ENCODE measurements at regions not wholly inside any gene's neighbourhood (a gene's known extent, or its start where the extent isn't known, plus 50 kb on each side); places are given as distances from the start of the nearest gene placed in this dataset.

DNA sequence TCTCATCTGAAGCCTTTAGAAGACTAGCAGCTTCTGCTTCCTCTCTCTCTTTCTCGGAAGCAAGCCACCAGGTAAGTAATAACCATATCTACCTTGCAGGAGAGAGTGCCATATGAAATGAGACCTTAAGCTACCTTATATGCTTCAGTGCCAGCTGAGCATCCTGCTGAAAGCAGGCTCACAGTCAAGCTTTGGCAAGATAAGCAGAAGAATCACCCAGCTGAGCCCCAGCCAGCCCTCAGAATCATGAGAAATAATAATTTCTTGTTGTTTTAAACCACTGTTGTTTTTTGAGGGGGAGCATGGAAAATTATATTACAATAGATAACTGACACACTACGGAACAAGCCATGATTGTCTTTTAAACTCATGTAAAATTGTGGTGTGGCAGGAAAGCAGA is 514.4 kb downstream of the MBD2 start:
- H3K18ac ChIP-seq (ENCODE audit: insufficient read length, low read depth, low read length): no peak overlapping the region
- no peak overlapping the region for H3K23ac ChIP-seq (ENCODE audit: insufficient read length, low read depth, low read length)
- H3K27me3 ChIP-seq (ENCODE audit: insufficient read depth, low read length): no peaks in the 10 kb centered on the region
- no peak overlapping the region for H4K5ac ChIP-seq (ENCODE audit: insufficient read length, low read depth, low read length)
- no peak overlapping the region for H2BK15ac ChIP-seq (ENCODE audit: low read depth, low read length)
- H3K14ac ChIP-seq (ENCODE audit: insufficient read depth, low read length): no peak overlapping the region
- H4K91ac ChIP-seq (ENCODE audit: insufficient read length, low read depth, low read length): no peak overlapping the region
- no peak overlapping the region for H3K4me2 ChIP-seq (ENCODE audit: insufficient read depth, insufficient read length, low read length)
- no peaks in the 10 kb centered on the region for H3K79me2 ChIP-seq (ENCODE audit: insufficient read depth, low read length)
- H2BK5ac ChIP-seq (ENCODE audit: insufficient read length, low read length): no peak overlapping the region
- no peaks in the 10 kb centered on the region for H3K4me1 ChIP-seq (ENCODE audit: insufficient read depth, low read length)
- no peak overlapping the region for H4K8ac ChIP-seq (replicated peaks; ENCODE audit: insufficient read length, low read depth, low read length)
- no peak for DNase-seq
- no peak overlapping the region for H3K4ac ChIP-seq (ENCODE audit: low read depth, low read length)
- no peak overlapping the region for H3K9ac ChIP-seq (ENCODE audit: extremely low read depth, insufficient read length, low read length)
- no peak overlapping the region for H3K27ac Mint-ChIP-seq
- TF ChIP-seq, protein P1, sequence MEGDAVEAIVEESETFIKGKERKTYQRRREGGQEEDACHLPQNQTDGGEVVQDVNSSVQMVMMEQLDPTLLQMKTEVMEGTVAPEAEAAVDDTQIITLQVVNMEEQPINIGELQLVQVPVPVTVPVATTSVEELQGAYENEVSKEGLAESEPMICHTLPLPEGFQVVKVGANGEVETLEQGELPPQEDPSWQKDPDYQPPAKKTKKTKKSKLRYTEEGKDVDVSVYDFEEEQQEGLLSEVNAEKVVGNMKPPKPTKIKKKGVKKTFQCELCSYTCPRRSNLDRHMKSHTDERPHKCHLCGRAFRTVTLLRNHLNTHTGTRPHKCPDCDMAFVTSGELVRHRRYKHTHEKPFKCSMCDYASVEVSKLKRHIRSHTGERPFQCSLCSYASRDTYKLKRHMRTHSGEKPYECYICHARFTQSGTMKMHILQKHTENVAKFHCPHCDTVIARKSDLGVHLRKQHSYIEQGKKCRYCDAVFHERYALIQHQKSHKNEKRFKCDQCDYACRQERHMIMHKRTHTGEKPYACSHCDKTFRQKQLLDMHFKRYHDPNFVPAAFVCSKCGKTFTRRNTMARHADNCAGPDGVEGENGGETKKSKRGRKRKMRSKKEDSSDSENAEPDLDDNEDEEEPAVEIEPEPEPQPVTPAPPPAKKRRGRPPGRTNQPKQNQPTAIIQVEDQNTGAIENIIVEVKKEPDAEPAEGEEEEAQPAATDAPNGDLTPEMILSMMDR (conservative IDR thresholded peaks at IDR 0.05): no peak
- peaks cover 0 to 7% of the 10 kb centered on the region in 2 experiments; a peak in 2 of 5 replicates for H3K9me3 Mint-ChIP-seq
- H3T11ph ChIP-seq (ENCODE audit: low read length): no peak overlapping the region
- H3K36me3 Mint-ChIP-seq (ENCODE audit: insufficient read depth in 1 of 3, low read depth in 3 of 3): no peaks in the 10 kb centered on the region; a peak in 3 of 7 replicates
- no CpG with 5 or more reads among the region's 2 CpGs for WGBS (ENCODE audit: extremely low coverage, insufficient read length, low lambda C conversion rate)
- no peaks in the 10 kb centered on the region; the same call in 1 of the 2 replicates for H3K27me3 Mint-ChIP-seq (ENCODE audit: low read depth)
- H3K23me2 ChIP-seq (ENCODE audit: insufficient read length, low read depth, low read length, poor library complexity, severe bottlenecking): no peaks in the 10 kb centered on the region
- no peak overlapping the region for H2BK120ac ChIP-seq (ENCODE audit: low read depth, low read length, poor library complexity, severe bottlenecking)
- peaks cover 13 to 14% of the 10 kb centered on the region in 2 experiments for H3K4me1 Mint-ChIP-seq
- no peak overlapping the region for H2AFZ ChIP-seq (ENCODE audit: low read length)
- H2BK12ac ChIP-seq (ENCODE audit: insufficient read length, low read depth, low read length): no peak overlapping the region
- H2BK20ac ChIP-seq (ENCODE audit: low read depth, low read length, poor library complexity, severe bottlenecking): no peak overlapping the region
- no peaks in the 10 kb centered on the region for H3K9me3 ChIP-seq (ENCODE audit: control insufficient read depth, low read depth, low read length)
- no peak overlapping the region for H3K27ac ChIP-seq (ENCODE audit: insufficient read length, low read depth, low read length)
- H2AK5ac ChIP-seq (ENCODE audit: insufficient read length, low read length): no peak overlapping the region
- no peak overlapping the region for H3K4me3 Mint-ChIP-seq
- no peaks in the 10 kb centered on the region for H3K79me1 ChIP-seq (ENCODE audit: insufficient read depth, low read depth, low read length, poor library complexity, severe bottlenecking)
- H4K20me1 ChIP-seq (ENCODE audit: control insufficient read depth, insufficient read depth, insufficient read length): no peaks in the 10 kb centered on the region
- no peak overlapping the region for H3K56ac ChIP-seq (ENCODE audit: insufficient read length, low read depth, low read length)

All from H9 (cell line).